DOHH2 (cell line): ENCODE measurements at regions not wholly inside any gene's neighbourhood (a gene's known extent, or its start where the extent isn't known, plus 50 kb on each side); places are given as distances from the start of the nearest gene placed in this dataset.

Experiments
- EZH2phosphoT487 ChIP-seq: fragments of 200-600 bp; sonication (generic); IDR thresholded peaks from 2 replicates; pipeline ENCODE4 v1.6.1; 2017; ENCODE audit warnings: borderline replicate concordance, mild to moderate bottlenecking, antibody characterized with exemption, low read length, moderate library complexity, mixed read lengths
- TF ChIP-seq, protein P1 (sequence below): fragments of 200-600 bp; sonication (generic); IDR thresholded peaks from one replicate; pipeline ENCODE4 v1.5.1; 2014; ENCODE audit warnings: antibody characterized with exemption, mild to moderate bottlenecking, low read depth, low read length; ENCODE audit not compliant: poor library complexity, severe bottlenecking

DNA sequence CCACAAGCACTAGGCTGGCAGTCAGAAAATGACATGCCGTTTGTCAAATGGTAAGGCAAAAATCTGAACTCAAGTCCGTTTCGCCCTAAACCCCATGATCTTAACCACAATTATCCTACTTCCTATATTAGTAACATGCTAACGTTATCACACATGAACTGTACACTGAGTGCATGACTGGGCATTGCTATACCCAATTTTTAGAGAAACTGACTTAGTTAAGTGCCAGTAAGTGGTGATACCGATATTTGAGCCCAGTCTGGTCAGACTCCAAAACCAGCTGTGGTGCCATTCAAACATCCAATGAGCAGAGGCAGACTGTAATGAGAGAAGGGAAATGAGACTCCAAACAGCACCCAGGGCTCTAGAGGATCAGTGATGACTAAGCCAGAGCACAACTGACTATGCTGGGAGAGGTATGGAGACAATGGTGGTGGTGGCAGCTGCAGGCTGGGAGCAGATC, 311.7 kb upstream of the PKDCC start:
- TF ChIP-seq, protein P1, sequence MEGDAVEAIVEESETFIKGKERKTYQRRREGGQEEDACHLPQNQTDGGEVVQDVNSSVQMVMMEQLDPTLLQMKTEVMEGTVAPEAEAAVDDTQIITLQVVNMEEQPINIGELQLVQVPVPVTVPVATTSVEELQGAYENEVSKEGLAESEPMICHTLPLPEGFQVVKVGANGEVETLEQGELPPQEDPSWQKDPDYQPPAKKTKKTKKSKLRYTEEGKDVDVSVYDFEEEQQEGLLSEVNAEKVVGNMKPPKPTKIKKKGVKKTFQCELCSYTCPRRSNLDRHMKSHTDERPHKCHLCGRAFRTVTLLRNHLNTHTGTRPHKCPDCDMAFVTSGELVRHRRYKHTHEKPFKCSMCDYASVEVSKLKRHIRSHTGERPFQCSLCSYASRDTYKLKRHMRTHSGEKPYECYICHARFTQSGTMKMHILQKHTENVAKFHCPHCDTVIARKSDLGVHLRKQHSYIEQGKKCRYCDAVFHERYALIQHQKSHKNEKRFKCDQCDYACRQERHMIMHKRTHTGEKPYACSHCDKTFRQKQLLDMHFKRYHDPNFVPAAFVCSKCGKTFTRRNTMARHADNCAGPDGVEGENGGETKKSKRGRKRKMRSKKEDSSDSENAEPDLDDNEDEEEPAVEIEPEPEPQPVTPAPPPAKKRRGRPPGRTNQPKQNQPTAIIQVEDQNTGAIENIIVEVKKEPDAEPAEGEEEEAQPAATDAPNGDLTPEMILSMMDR, result no peak
- no peak for TF ChIP-seq EZH2phosphoT487
